ENCODE measurements at regions not wholly inside any gene's neighbourhood (a gene's known extent, or its start where the extent isn't known, plus 50 kb on each side); places are given as distances from the start of the nearest gene placed in this dataset.

GRCh38 chr1:229981736-229982135 lies 85.3 kb upstream of the GALNT2 start:
- no peak for TF ChIP-seq POLR2A (IDR thresholded peaks at IDR 0.05)
- no peak for TF ChIP-seq CTCF (IDR thresholded peaks at IDR 0.05)
